IMR-90 (cell line): ENCODE measurements at regions not wholly inside any gene's neighbourhood (a gene's known extent, or its start where the extent isn't known, plus 50 kb on each side); places are given as distances from the start of the nearest gene placed in this dataset.

ENCODE experiments used
- BHLHE40 ChIP-seq: fragments of 150-350 bp; IDR thresholded peaks from 2 replicates; pipeline ENCODE4 v1.6.1; 2016; ENCODE audit warnings: mild to moderate bottlenecking, low read depth, low read length
- CEBPB ChIP-seq: IDR thresholded peaks from 2 replicates; pipeline ENCODE4 v1.6.1; 2012; ENCODE audit warnings: low read depth, low read length, improper control_type of control experiment
- CTCF ChIP-seq: conservative IDR thresholded peaks from 2 replicates; pipeline ENCODE4 v1.5.1; 2012; ENCODE audit warnings: mild to moderate bottlenecking, low read depth, low read length, improper control_type of control experiment
- MAZ ChIP-seq: IDR thresholded peaks from 2 replicates; pipeline ENCODE4 v1.6.1; 2012; ENCODE audit warnings: low read depth, mild to moderate bottlenecking, low read length, improper control_type of control experiment, moderate library complexity, borderline replicate concordance
- MXI1 ChIP-seq: IDR thresholded peaks from 2 replicates; pipeline ENCODE4 v1.6.1; 2012; ENCODE audit warnings: low read depth, mild to moderate bottlenecking, low read length, moderate library complexity, borderline replicate concordance
- POLR2A ChIP-seq: IDR thresholded peaks from 2 replicates; pipeline ENCODE4 v1.6.1; 2012; ENCODE audit warnings: mild to moderate bottlenecking, low read depth, low read length
- RFX5 ChIP-seq: IDR thresholded peaks from 2 replicates; pipeline ENCODE4 v1.8.0; 2012; ENCODE audit warnings: low read depth, mild to moderate bottlenecking, low read length, moderate library complexity
- USF2 ChIP-seq: fragments of 150-350 bp; IDR thresholded peaks from 2 replicates; pipeline ENCODE4 v1.6.1; 2017; ENCODE audit warnings: mild to moderate bottlenecking, antibody characterized with exemption, low read length, low read depth

DNA sequence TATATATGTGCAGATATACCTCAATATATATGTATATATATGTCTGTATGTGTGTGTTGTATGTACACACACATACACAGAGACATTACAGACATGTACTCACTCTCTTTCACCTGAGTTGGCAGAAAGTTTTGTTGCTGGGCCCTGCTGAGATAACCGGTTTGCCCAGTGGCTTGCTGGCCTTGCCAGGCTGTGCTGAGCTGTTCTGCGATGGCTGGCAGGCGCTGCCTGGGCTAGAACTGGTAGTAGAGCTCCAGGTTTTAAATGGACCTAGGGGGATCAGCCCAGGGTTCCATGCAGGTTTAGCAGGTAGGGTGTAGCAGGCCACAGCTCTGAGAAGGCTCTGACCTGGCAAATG lies 394.3 kb downstream of the GADD45G start:
- TF ChIP-seq CTCF (no peak), MAZ (no peak), CEBPB (no peak), BHLHE40 (no peak), USF2 (no peak), POLR2A (no peak), MXI1 (no peak), RFX5 (no peak)
